HepG2 (cell line): ENCODE measurements at regions not wholly inside any gene's neighbourhood (a gene's known extent, or its start where the extent isn't known, plus 50 kb on each side); places are given as distances from the start of the nearest gene placed in this dataset.
A peak's percentile ranks its signal among the peaks of the same experiment; 100 is the strongest.

Experiments used
- ATAC-seq: fragments of 200-7000 bp; cut with Tn5 transposase; 3 replicates; pipeline ENCODE4 v1.9.1; 2020; ENCODE audit warnings: mild to moderate bottlenecking, moderate library complexity
- BruUV-seq: library from RNA; stranded (reverse); fragments of 400-500 nt; replicated peaks from 2 replicates; lab custom pipeline; 2021; lab: Mats Ljungman, UMichigan
- CTCF ChIA-PET: fragments of 300-600 bp; formaldehyde crosslinking; extraction: SDS; loops from one replicate; lab custom pipeline; 2021; ENCODE audit warnings: low total read pairs, inconsistent platforms, low intra/inter-chr PET ratio; lab: Yijun Ruan, JAX
- POLR2A ChIA-PET: fragments of 350-600 bp; sonication (Branson Sonifier 250); formaldehyde crosslinking; loops from one replicate; lab custom pipeline; 2020; ENCODE audit warnings: antibody characterized with exemption, inconsistent platforms; lab: Yijun Ruan, JAX
- DNase-seq: peaks from one replicate; pipeline ENCODE4 v3.0.0-alpha.2; 2015; ENCODE audit warnings: low spot score
- FAIRE-seq: peaks from 3 replicates; lab custom pipeline; 2011; peaks lifted over from hg19 to GRCh38; lab: Jason Lieb, UNC
- H2AFZ ChIP-seq: one replicate; pipeline ENCODE4 v1.6.1; 2011; ENCODE audit warnings: low read length, inconsistent platforms
- H3K27ac ChIP-seq: fragments of 300-600 bp; 3 replicates; pipeline ENCODE4 v1.8.0; 2011; ENCODE audit warnings: mixed run types, mild to moderate bottlenecking, mixed read lengths, low read length, inconsistent platforms; ENCODE audit not compliant: insufficient read depth; ENCODE audit errors: extremely low read length
- H3K27me3 ChIP-seq, 2 experiments: fragments of 200-600 bp in 1 of 2; 2 replicates in 1 of 2; 3 replicates in 1 of 2; pipeline versions ENCODE4 v1.6.0 to v1.8.0; 2011; ENCODE audit warnings: low read length in 2 of 2, mild to moderate bottlenecking in 2 of 2, moderate library complexity in 2 of 2, inconsistent platforms in 1 of 2; ENCODE audit not compliant: insufficient read depth in 2 of 2, control insufficient read depth in 1 of 2
- H3K36me3 ChIP-seq, 2 experiments: fragments of 200-600 bp in 1 of 2; replicated peaks in 1 of 2; 2 replicates in 1 of 2; 3 replicates in 1 of 2; pipeline versions ENCODE4 v1.5.1 to v1.8.0; 2011; ENCODE audit warnings: low read length in 2 of 2, inconsistent platforms in 1 of 2; ENCODE audit not compliant: insufficient read depth in 2 of 2, control insufficient read depth in 1 of 2
- H3K4me1 ChIP-seq: 2 replicates; pipeline ENCODE4 v1.5.1; 2012; ENCODE audit warnings: low read length, inconsistent platforms; ENCODE audit not compliant: insufficient read depth
- H3K4me2 ChIP-seq: 2 replicates; pipeline ENCODE4 v1.6.0; 2011; ENCODE audit warnings: low read depth, low read length, inconsistent platforms
- H3K4me3 ChIP-seq, 3 experiments: fragments of 200-600 bp in 1 of 3; sonication (generic), shearing (Covaris generic) in 1 of 3; replicated peaks in 1 of 3; 2 replicates each; pipeline ENCODE4 v1.5.1; 2011 to 2016; ENCODE audit warnings: low read length in 3 of 3, inconsistent platforms in 2 of 3, low read depth in 2 of 3, mild to moderate bottlenecking in 2 of 3, control low read depth in 1 of 3, mixed read lengths in 1 of 3; ENCODE audit not compliant: insufficient read depth in 1 of 3
- H3K79me2 ChIP-seq: one replicate; pipeline ENCODE4 v1.6.1; 2011; ENCODE audit warnings: low read length, inconsistent platforms; ENCODE audit not compliant: insufficient read depth
- H3K9ac ChIP-seq: 2 replicates; pipeline ENCODE4 v1.6.0; 2011; ENCODE audit warnings: mild to moderate bottlenecking, low read depth, low read length, inconsistent platforms; ENCODE audit not compliant: insufficient read depth
- H3K9me3 ChIP-seq: 2 replicates; pipeline ENCODE4 v1.5.1; 2012; ENCODE audit warnings: mild to moderate bottlenecking, low read length
- H4K20me1 ChIP-seq: 2 replicates; pipeline ENCODE4 v1.6.0; 2011; ENCODE audit warnings: inconsistent platforms, mild to moderate bottlenecking, low read length, moderate library complexity; ENCODE audit not compliant: insufficient read depth
- ATF7-NPFF ChIP-seq: sonication (generic); formaldehyde crosslinking; IDR thresholded peaks from 2 replicates; pipeline ENCODE4 v1.8.1; 2023; ENCODE audit warnings: mild to moderate bottlenecking, low read depth, missing genetic modification reagents, moderate library complexity
- CBFB ChIP-seq: sonication (generic); formaldehyde crosslinking; IDR thresholded peaks from 2 replicates; pipeline ENCODE4 v1.4.0; 2020; ENCODE audit warnings: missing genetic modification reagents
- HNRNPH1 ChIP-seq: fragments of 200-400 bp; formaldehyde crosslinking; optimal IDR thresholded peaks from 2 replicates; pipeline ENCODE3; 2017; ENCODE audit warnings: mild to moderate bottlenecking, low read depth, low read length
- RFX1 ChIP-seq: fragments of 450-650 bp; IDR thresholded peaks from 2 replicates; pipeline ENCODE4 v1.6.1; 2017
- SKI ChIP-seq: fragments of 450-650 bp; IDR thresholded peaks from one replicate; pipeline ENCODE4 v1.6.1; 2018; ENCODE audit warnings: mild to moderate bottlenecking; ENCODE audit not compliant: partially characterized antibody
- SMC3 ChIP-seq: IDR thresholded peaks from 2 replicates; pipeline ENCODE4 v1.6.1; 2011; ENCODE audit warnings: low read length, improper control_type of control experiment
- SP4 ChIP-seq: sonication (generic); formaldehyde crosslinking; IDR thresholded peaks from 2 replicates; pipeline ENCODE4 v1.8.1; 2023; ENCODE audit warnings: mild to moderate bottlenecking, missing genetic modification reagents
- STAG1 ChIP-seq: sonication (generic); formaldehyde crosslinking; IDR thresholded peaks from 2 replicates; pipeline ENCODE4 v1.4.0; 2020; ENCODE audit warnings: missing genetic modification reagents
- TCF12 ChIP-seq, 2 experiments: fragments of 450-650 bp in 1 of 2; sonication (generic) in 1 of 2; formaldehyde crosslinking in 1 of 2; IDR thresholded peaks; 2 replicates each; pipeline versions ENCODE4 v1.6.1 to v1.8.0; 2017 to 2022; ENCODE audit warnings: antibody characterized with exemption in 1 of 2, mild to moderate bottlenecking in 1 of 2, missing genetic modification reagents in 1 of 2, moderate library complexity in 1 of 2
- ZMYM2 ChIP-seq: sonication (generic); formaldehyde crosslinking; IDR thresholded peaks from 2 replicates; pipeline ENCODE4 v1.8.0; 2022; ENCODE audit warnings: mild to moderate bottlenecking, missing genetic modification reagents
- ZNF205 ChIP-seq: IDR thresholded peaks from 2 replicates; pipeline ENCODE4 v1.6.1; 2018; ENCODE audit warnings: missing biosample characterization, missing genetic modification reagents
- ZNF33A ChIP-seq: sonication (generic); formaldehyde crosslinking; IDR thresholded peaks from 2 replicates; pipeline ENCODE4 v1.5.1; 2020; ENCODE audit warnings: missing genetic modification reagents, mild to moderate bottlenecking, moderate library complexity, borderline replicate concordance
- WGBS: methylation state at CpG from one replicate; pipeline ENCODE4 v1.1.6; 2017; ENCODE audit warnings: low lambda C conversion rate; 5-methylcytosine and 5-hydroxymethylcytosine counted together
- in situ Hi-C: cut with HindIII; loops from 2 replicates; pipeline ENCODE4 v1.10.0; 2017; ENCODE audit warnings: low pct_unique_long_range_greater_than_20kb; ENCODE audit not compliant: extremely low pct_ligation_motif_present
- intact Hi-C: fragments of 100-400 bp; cut with micrococcal nuclease; formaldehyde crosslinking; loops from one replicate; pipeline ENCODE4 v1.10.0; 2022; ENCODE audit not compliant: unreplicated experiment
- TF ChIP-seq, protein P1 (sequence below): sonication (generic); formaldehyde crosslinking; IDR thresholded peaks from 2 replicates; pipeline ENCODE4 v1.5.0; 2020; ENCODE audit warnings: mild to moderate bottlenecking, missing genetic modification reagents, borderline replicate concordance
- TF ChIP-seq, protein P2 (sequence below): sonication (generic); formaldehyde crosslinking; IDR thresholded peaks from 2 replicates; pipeline ENCODE4 v1.5.0; 2020; ENCODE audit warnings: mild to moderate bottlenecking, missing genetic modification reagents, borderline replicate concordance

DNA sequence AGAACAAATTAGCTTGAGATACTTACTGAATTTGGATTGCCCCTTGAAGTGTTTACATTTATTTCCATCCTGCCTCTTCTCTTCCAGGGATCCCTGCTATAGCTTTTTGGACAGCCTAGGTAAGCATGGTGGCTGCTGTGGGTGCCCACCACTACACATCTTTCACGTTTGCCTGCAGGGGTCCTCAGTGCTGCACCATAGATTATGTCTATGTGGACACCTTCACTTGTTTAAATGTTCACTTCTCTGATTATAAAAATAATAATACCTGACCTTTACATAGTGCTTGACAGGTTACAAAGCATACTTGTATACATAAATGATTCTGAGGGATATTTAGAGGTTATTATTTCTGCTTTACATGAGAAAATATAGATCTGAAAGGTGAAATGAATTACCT is 67.9 kb upstream of the SLC4A4 start:
- Histone ChIP-seq H3K4me3 (no peak overlapping the region), H3K9ac (no peak overlapping the region), H4K20me1 (no peaks in the 10 kb centered on the region), H3K9me3 (no peaks in the 10 kb centered on the region), H3K79me2 (no peaks in the 10 kb centered on the region), H3K27ac (no peak overlapping the region), H3K4me2 (no peak overlapping the region), H3K27me3 (no peaks in the 10 kb centered on the region), H2AFZ (no peak overlapping the region), H3K36me3 (no peaks in the 10 kb centered on the region), H3K4me1 (no peaks in the 10 kb centered on the region)
- ChIA-PET POLR2A (no interaction called here), CTCF (interaction anchor here (0.6 to 1.6 kb wide), 2 partner anchors 17 to 443 kb away, joined by 3 to 4 read pairs; no protein-coding TSS in a partner anchor)
- BruUV-seq, result no TSS peak
- in situ Hi-C loops, result no loop called here
- WGBS, result 9% methylated on average over 1 of the region's 1 CpG
- intact Hi-C loops, result loop anchor here (1.0 to 2.0 kb wide), 2 partner anchors 284 to 442 kb away; no protein-coding TSS in a partner anchor
- peak; percentile 29 for DNase-seq
- no peak for FAIRE-seq
- ATAC-seq, result peak; percentile 86
- TF ChIP-seq CBFB (CRISPR knock-in tag) (no peak), ZMYM2 (CRISPR knock-in tag) (no peak), ATF7-NPFF (CRISPR knock-in tag) (no peak), HNRNPH1 (no peak), ZNF205 (CRISPR knock-in tag) (no peak), SP4 (CRISPR knock-in tag) (no peak), RFX1 (no peak), ZNF33A (CRISPR knock-in tag) (no peak), SKI (no peak), SMC3 (0 out of 2 replicates have a peak, but pooled peaks have one; percentile 18), TCF12 (IDR thresholded peaks at IDR 0.05) (no peak), TCF12 (CRISPR knock-in tag; IDR thresholded peaks at IDR 0.05) (no peak), STAG1 (CRISPR knock-in tag) (peak; percentile 67)
- TF ChIP-seq, protein P1, sequence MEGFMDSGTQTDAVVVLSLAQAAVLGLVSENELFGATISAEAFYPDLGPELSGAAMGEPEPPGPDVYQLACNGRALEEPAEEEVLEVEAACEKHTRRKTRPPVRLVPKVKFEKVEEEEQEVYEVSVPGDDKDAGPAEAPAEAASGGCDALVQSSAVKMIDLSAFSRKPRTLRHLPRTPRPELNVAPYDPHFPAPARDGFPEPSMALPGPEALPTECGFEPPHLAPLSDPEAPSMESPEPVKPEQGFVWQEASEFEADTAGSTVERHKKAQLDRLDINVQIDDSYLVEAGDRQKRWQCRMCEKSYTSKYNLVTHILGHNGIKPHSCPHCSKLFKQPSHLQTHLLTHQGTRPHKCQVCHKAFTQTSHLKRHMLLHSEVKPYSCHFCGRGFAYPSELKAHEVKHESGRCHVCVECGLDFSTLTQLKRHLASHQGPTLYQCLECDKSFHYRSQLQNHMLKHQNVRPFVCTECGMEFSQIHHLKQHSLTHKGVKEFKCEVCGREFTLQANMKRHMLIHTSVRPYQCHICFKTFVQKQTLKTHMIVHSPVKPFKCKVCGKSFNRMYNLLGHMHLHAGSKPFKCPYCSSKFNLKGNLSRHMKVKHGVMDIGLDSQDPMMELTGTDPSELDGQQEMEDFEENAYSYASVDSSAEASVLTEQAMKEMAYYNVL (CRISPR knock-in tag), result no peak
- TF ChIP-seq, protein P2, sequence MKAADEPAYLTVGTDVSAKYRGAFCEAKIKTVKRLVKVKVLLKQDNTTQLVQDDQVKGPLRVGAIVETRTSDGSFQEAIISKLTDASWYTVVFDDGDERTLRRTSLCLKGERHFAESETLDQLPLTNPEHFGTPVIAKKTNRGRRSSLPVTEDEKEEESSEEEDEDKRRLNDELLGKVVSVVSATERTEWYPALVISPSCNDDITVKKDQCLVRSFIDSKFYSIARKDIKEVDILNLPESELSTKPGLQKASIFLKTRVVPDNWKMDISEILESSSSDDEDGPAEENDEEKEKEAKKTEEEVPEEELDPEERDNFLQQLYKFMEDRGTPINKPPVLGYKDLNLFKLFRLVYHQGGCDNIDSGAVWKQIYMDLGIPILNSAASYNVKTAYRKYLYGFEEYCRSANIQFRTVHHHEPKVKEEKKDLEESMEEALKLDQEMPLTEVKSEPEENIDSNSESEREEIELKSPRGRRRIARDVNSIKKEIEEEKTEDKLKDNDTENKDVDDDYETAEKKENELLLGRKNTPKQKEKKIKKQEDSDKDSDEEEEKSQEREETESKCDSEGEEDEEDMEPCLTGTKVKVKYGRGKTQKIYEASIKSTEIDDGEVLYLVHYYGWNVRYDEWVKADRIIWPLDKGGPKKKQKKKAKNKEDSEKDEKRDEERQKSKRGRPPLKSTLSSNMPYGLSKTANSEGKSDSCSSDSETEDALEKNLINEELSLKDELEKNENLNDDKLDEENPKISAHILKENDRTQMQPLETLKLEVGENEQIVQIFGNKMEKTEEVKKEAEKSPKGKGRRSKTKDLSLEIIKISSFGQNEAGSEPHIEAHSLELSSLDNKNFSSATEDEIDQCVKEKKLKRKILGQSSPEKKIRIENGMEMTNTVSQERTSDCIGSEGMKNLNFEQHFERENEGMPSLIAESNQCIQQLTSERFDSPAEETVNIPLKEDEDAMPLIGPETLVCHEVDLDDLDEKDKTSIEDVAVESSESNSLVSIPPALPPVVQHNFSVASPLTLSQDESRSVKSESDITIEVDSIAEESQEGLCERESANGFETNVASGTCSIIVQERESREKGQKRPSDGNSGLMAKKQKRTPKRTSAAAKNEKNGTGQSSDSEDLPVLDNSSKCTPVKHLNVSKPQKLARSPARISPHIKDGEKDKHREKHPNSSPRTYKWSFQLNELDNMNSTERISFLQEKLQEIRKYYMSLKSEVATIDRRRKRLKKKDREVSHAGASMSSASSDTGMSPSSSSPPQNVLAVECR (CRISPR knock-in tag), result no peak
